Mammary epithelial cell (primary cell): ENCODE measurements at regions not wholly inside any gene's neighbourhood (a gene's known extent, or its start where the extent isn't known, plus 50 kb on each side); places are given as distances from the start of the nearest gene placed in this dataset.

ENCODE experiments used
- EZH2 ChIP-seq: IDR thresholded peaks from 2 replicates; pipeline ENCODE4 v1.6.1; 2012; ENCODE audit warnings: low read length, inconsistent platforms, borderline replicate concordance
- TF ChIP-seq, protein P1 (sequence below), 2 donors: IDR thresholded peaks in 1 of 2; conservative IDR thresholded peaks in 1 of 2; 2 replicates each; pipeline ENCODE4 v1.5.1; 2011 to 2012; ENCODE audit warnings: inconsistent platforms in 2 of 2, low read length in 2 of 2, mild to moderate bottlenecking in 2 of 2, control low read depth in 1 of 2, low read depth in 1 of 2; ENCODE audit not compliant: insufficient read depth in 1 of 2; ENCODE audit errors: extremely low read depth in 1 of 2

DNA sequence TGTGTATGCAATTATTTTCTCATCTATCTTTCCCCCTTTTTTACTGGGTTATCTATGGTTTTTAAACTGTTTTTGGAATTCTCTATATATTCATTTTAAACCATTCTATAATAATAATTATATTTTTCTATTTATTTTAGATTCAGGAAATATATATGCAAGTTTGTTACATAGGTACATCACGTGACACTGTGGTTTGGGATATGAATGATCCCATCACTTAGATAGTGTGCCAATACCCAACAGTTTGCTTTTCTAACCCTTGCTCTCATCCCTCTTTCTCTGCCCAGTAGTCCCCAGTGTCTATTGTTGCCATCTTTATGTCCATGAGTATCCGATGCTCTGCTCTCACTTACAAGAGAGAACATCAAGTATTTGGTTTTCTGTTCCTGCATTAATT is 65.8 kb upstream of the SPHKAP start:
- TF ChIP-seq, protein P1, sequence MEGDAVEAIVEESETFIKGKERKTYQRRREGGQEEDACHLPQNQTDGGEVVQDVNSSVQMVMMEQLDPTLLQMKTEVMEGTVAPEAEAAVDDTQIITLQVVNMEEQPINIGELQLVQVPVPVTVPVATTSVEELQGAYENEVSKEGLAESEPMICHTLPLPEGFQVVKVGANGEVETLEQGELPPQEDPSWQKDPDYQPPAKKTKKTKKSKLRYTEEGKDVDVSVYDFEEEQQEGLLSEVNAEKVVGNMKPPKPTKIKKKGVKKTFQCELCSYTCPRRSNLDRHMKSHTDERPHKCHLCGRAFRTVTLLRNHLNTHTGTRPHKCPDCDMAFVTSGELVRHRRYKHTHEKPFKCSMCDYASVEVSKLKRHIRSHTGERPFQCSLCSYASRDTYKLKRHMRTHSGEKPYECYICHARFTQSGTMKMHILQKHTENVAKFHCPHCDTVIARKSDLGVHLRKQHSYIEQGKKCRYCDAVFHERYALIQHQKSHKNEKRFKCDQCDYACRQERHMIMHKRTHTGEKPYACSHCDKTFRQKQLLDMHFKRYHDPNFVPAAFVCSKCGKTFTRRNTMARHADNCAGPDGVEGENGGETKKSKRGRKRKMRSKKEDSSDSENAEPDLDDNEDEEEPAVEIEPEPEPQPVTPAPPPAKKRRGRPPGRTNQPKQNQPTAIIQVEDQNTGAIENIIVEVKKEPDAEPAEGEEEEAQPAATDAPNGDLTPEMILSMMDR (conservative IDR thresholded peaks at IDR 0.05 in 1 of 2, IDR thresholded peaks at IDR 0.05 in 1 of 2; ENCODE audit: extremely low read depth in 1 of 2, insufficient read depth in 1 of 2, low read depth in 1 of 2, low read length in 2 of 2): no peak
- TF ChIP-seq EZH2: no peak
